Hepatocyte (in vitro differentiated cells): ENCODE measurements at regions not wholly inside any gene's neighbourhood (a gene's known extent, or its start where the extent isn't known, plus 50 kb on each side); places are given as distances from the start of the nearest gene placed in this dataset.

Source experiments
- CTCF ChIP-seq: fragments of 200-600 bp; sonication (generic); IDR thresholded peaks from 2 replicates; pipeline ENCODE4 v1.5.1; 2016; ENCODE audit warnings: antibody characterized with exemption, mild to moderate bottlenecking; ENCODE audit not compliant: poor library complexity
- EZH2 ChIP-seq: fragments of 200-600 bp; sonication (generic); IDR thresholded peaks from 2 replicates; pipeline ENCODE4 v1.6.1; 2016; ENCODE audit warnings: antibody characterized with exemption, mild to moderate bottlenecking, borderline replicate concordance
- EZH2phosphoT487 ChIP-seq: fragments of 200-600 bp; sonication (generic); IDR thresholded peaks from one replicate; pipeline ENCODE4 v1.6.1; 2018; ENCODE audit warnings: antibody characterized with exemption, mild to moderate bottlenecking, low read depth, moderate library complexity; ENCODE audit not compliant: unreplicated experiment, severe bottlenecking

GRCh38 chr2:117101613-117102012 is 712.9 kb upstream of the DDX18 start:
- TF ChIP-seq CTCF (no peak), EZH2 (no peak), EZH2phosphoT487 (no peak)
